Body of pancreas (tissue), 4 donors: ENCODE measurements at regions not wholly inside any gene's neighbourhood (a gene's known extent, or its start where the extent isn't known, plus 50 kb on each side); places are given as distances from the start of the nearest gene placed in this dataset.

Experiments
- ATAC-seq: fragments of 150-250 bp; one replicate; pipeline ENCODE4 v1.9.1; 2016
- DNase-seq, 4 donors: peaks; one replicate each; pipeline ENCODE4 v3.0.0-alpha.2; 2019
- H3K27ac ChIP-seq, 4 donors: fragments of 200-600 bp; sonication (generic); 1 replicate in 3 of 4; 2 replicates in 1 of 4; pipeline versions ENCODE4 v1.5.1 to v1.6.1; 2016 to 2019; ENCODE audit warnings: mild to moderate bottlenecking in 1 of 4, mixed read lengths in 1 of 4, moderate library complexity in 1 of 4
- H3K27me3 ChIP-seq, 2 donors: fragments of 200-600 bp; sonication (generic); one replicate each; pipeline ENCODE4 v1.6.0; 2016; ENCODE audit warnings: mild to moderate bottlenecking in 1 of 2
- H3K36me3 ChIP-seq, 2 donors: fragments of 200-600 bp; sonication (generic); replicated peaks in 1 of 2; 2 replicates each; pipeline ENCODE4 v1.5.1; 2016; ENCODE audit warnings: low read depth in 2 of 2; ENCODE audit not compliant: insufficient read depth in 1 of 2
- H3K4me1 ChIP-seq: fragments of 200-600 bp; sonication (generic); one replicate; pipeline ENCODE4 v1.6.0; 2016
- H3K4me3 ChIP-seq, 2 donors: fragments of 200-600 bp; sonication (generic); 1 replicate in 1 of 2; 2 replicates in 1 of 2; pipeline ENCODE4 v1.5.1; 2016 to 2019
- H3K9me3 ChIP-seq, 3 donors: fragments of 200-600 bp; sonication (generic); 1 replicate in 2 of 3; 2 replicates in 1 of 3; pipeline ENCODE4 v1.5.1; 2016
- POLR2A ChIP-seq, 3 donors: fragments of 450-650 bp; IDR thresholded peaks; one replicate each; pipeline ENCODE4 v1.6.1; 2016; ENCODE audit warnings: antibody characterized with exemption in 3 of 3, mild to moderate bottlenecking in 2 of 3
- WGBS, 2 donors: methylation state at CpG; one replicate each; pipeline ENCODE4 v1.1.5; 2017; 5-methylcytosine and 5-hydroxymethylcytosine counted together
- intact Hi-C: fragments of 100-400 bp; cut with DNase I; formaldehyde crosslinking; loops from one replicate; pipeline ENCODE4 v1.15.1; 2023
- TF ChIP-seq, protein P1 (sequence below), 7 experiments: fragments of 450-650 bp in 4 of 7; fragments of 200-600 bp in 3 of 7; sonication (generic) in 3 of 7; IDR thresholded peaks; one replicate each; pipeline ENCODE4 v1.5.1; 2016 to 2019; ENCODE audit warnings: antibody characterized with exemption in 7 of 7

DNA sequence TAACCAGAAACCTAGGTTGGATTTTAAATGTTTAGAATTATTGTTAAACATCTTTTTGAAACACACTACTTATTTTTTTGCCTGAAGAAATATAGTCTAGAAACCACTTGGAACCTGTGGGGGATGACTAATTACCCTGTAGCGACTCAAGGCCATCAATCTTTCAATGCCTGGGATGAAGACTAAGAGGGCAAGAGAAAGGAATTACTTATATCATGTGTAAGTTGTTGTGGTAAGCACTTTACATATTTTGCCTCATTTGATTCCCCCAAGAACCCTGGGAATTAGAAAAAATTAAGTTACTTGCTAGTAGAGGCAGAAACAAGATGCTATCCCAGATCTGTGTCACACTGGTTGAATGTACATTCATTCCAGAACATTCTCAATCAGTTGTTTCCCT lies 170.9 kb upstream of the GRIA3 start:
- Histone ChIP-seq H3K4me3 (no peak overlapping the region), H3K27me3 (no peaks in the 10 kb centered on the region), H3K4me1 (no peaks in the 10 kb centered on the region), H3K36me3 (no peaks in the 10 kb centered on the region), H3K27ac (no peak overlapping the region), H3K9me3 (no peaks in the 10 kb centered on the region)
- intact Hi-C loops: no loop called here
- DNase-seq: no peak
- no peak for ATAC-seq
- whole genome bisulfite sequencing, 2 donors: 40 to 53% methylated on average over 1 of the region's 1 CpG
- no peak for TF ChIP-seq POLR2A (IDR thresholded peaks at IDR 0.05)
- TF ChIP-seq, protein P1, sequence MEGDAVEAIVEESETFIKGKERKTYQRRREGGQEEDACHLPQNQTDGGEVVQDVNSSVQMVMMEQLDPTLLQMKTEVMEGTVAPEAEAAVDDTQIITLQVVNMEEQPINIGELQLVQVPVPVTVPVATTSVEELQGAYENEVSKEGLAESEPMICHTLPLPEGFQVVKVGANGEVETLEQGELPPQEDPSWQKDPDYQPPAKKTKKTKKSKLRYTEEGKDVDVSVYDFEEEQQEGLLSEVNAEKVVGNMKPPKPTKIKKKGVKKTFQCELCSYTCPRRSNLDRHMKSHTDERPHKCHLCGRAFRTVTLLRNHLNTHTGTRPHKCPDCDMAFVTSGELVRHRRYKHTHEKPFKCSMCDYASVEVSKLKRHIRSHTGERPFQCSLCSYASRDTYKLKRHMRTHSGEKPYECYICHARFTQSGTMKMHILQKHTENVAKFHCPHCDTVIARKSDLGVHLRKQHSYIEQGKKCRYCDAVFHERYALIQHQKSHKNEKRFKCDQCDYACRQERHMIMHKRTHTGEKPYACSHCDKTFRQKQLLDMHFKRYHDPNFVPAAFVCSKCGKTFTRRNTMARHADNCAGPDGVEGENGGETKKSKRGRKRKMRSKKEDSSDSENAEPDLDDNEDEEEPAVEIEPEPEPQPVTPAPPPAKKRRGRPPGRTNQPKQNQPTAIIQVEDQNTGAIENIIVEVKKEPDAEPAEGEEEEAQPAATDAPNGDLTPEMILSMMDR (IDR thresholded peaks at IDR 0.05): no peak

DNA sequence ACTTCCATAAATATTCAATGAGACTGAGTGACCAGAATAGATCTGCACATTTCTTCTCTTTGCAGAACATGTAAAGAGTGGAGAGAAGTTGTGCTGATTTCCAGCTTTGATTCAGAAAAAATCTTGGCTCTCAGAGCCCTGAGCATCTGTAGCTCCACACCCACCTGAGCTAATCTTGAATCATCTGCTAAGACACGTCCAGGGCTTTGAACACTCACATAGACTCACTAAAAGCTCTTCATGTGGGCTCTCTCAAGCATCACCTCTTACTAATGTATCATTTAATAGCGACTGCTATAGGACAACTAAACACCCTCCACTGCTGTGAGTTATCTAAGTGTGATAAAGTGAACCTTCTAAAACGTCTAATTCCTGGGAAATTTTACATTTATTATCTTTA lies 147.7 kb upstream of the GRIA3 start:
- no peak overlapping the region for H3K4me3 ChIP-seq
- WGBS, 2 donors: 33 to 36% methylated on average over 3 of the region's 3 CpGs
- H3K27me3 ChIP-seq: no peaks in the 10 kb centered on the region
- H3K27ac ChIP-seq: no peak overlapping the region
- no peaks in the 10 kb centered on the region for H3K36me3 ChIP-seq
- H3K9me3 ChIP-seq: no peaks in the 10 kb centered on the region
- DNase-seq (no peak), ATAC-seq (no peak)
- H3K4me1 ChIP-seq: no peaks in the 10 kb centered on the region
- intact Hi-C loops: no loop called here
- no peak for TF ChIP-seq POLR2A (IDR thresholded peaks at IDR 0.05)
- TF ChIP-seq, protein P1 (IDR thresholded peaks at IDR 0.05): no peak

DNA sequence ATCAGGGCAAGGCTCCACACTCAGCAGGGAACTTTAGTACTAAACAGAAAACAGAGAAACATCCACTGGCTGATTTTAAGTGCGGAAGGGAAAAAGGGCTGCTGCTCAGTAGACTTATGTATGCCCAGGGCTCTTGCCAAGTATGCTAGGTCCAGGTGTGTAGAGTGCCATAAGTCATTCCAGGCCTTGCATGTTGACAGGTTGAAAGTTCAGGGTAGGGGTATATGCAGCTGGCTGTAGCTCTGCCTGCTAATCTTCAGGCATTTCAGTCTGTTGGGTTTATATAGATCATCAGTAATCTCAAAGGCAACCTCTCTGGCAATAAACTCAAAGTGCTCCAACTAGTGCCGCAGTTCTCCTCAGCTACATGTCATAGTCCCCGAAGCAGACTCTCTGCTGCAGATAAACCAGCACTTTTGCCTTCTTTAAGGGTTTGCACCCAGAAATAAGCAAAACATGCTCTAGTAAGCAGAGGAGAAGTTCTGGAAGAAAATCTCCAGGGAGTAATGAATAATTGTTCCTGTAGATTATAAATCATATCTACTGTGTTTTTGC lies 134.9 kb upstream of the GRIA3 start:
- H3K9me3 ChIP-seq: no peaks in the 10 kb centered on the region
- no peaks in the 10 kb centered on the region for H3K4me1 ChIP-seq
- H3K27ac ChIP-seq: no peak overlapping the region
- DNase-seq (no peak), ATAC-seq (no peak)
- TF ChIP-seq POLR2A (IDR thresholded peaks at IDR 0.05): no peak
- TF ChIP-seq, protein P1 (IDR thresholded peaks at IDR 0.05): no peak
- 60 to 69% methylated on average over 3 of the region's 3 CpGs for WGBS, 2 donors
- H3K36me3 ChIP-seq: no peaks in the 10 kb centered on the region
- H3K4me3 ChIP-seq: no peak overlapping the region
- intact Hi-C loops: no loop called here
- no peaks in the 10 kb centered on the region for H3K27me3 ChIP-seq

DNA sequence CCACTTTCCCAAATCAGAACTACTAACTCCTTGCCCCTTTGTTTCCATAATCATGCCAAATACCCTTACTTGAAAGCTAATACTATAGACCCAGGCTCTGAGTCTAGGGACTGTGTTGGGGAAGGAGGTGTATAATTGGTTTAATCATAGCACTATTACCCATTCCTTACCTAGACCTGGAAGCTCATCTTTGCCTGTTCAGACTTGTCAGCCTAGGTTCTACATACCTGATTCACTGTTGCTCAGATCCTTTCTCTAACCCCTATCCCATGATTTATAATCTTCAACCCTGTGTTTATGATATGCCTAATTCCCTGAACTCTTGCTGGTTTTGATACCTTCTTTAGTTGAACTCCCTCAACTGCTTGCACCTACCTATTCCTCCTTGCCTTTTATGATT lies 123.1 kb upstream of the GRIA3 start:
- intact Hi-C loops: no loop called here
- ATAC-seq (no peak), DNase-seq (no peak)
- Histone ChIP-seq H3K4me1 (no peaks in the 10 kb centered on the region), H3K27ac (no peak overlapping the region), H3K4me3 (no peak overlapping the region), H3K36me3 (no peaks in the 10 kb centered on the region), H3K27me3 (no peaks in the 10 kb centered on the region), H3K9me3 (no peaks in the 10 kb centered on the region)
- TF ChIP-seq, protein P1 (IDR thresholded peaks at IDR 0.05): no peak
- no peak for TF ChIP-seq POLR2A (IDR thresholded peaks at IDR 0.05)

DNA sequence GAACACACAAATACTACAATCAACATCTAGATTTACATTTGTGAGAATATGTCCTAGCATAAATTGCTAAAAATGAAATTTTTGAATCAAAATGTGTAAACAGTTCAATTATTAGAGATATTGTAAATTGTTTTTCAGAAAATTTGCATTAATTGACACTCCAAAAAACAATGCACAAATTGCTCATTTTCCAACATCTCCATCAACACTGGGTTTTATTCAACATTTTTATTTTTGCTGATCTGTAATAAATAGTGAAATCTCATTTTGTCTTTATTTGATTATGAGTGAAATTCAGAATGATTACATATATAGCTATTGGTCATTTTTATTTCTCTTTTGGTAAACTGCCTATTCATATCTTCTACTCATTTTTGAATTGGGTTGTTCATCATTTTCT lies 120.0 kb upstream of the GRIA3 start:
- intact Hi-C loops: no loop called here
- H3K27ac ChIP-seq: no peak overlapping the region
- H3K9me3 ChIP-seq: no peaks in the 10 kb centered on the region
- no peaks in the 10 kb centered on the region for H3K36me3 ChIP-seq
- no peak for ATAC-seq
- DNase-seq: no peak
- no peaks in the 10 kb centered on the region for H3K27me3 ChIP-seq
- no peak overlapping the region for H3K4me3 ChIP-seq
- TF ChIP-seq POLR2A (IDR thresholded peaks at IDR 0.05): no peak
- TF ChIP-seq, protein P1 (IDR thresholded peaks at IDR 0.05): no peak
- H3K4me1 ChIP-seq: no peaks in the 10 kb centered on the region
